Stimulated activated CD8-positive, alpha-beta memory T cell treated with anti-CD3 and anti-CD28 coated beads, Interleukin-4, amount 100 ng/mL, for 24 hours (primary cell): ENCODE measurements at regions not wholly inside any gene's neighbourhood (a gene's known extent, or its start where the extent isn't known, plus 50 kb on each side); places are given as distances from the start of the nearest gene placed in this dataset.

Experiments
- DNase-seq: peaks from one replicate; pipeline ENCODE4 v3.0.0-alpha.2; 2020; ENCODE audit warnings: low read depth

DNA sequence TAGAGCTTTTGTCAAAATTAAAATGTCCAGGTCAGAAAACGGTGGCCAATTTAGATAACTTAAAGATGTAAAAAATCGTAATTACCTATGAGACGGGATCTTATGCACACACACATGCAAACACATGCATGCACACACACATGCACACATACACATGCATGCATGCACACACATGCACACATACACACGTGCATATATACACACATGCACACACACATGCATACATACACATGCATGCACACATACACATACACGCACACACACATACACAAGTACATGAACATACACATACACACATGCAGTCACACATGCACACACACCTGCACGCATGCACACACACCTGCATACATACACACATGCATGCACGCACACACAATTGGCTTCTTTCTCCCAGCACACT lies 362.0 kb downstream of the IRX1 start:
- DNase-seq: no peak

DNA sequence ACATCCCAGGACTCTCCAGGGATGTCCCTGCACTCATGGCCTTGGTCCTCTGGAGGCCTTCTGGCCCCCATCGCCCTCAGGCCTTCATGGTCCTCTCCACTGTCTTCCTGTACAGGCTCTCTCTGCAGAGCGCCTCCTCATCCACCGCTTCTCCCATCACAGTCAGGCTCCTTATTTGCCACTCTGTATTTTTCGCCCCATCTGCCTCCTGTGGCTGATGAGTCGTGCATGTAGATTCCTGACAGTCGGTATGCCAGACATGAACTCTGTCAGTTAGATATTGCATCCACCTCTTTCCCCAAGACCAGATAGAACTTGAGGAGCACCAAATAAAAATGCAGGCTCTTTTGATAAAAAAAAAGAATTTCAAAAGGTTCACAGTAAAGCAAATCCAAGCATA lies 362.8 kb downstream of the IRX1 start:
- DNase-seq: no peak

DNA sequence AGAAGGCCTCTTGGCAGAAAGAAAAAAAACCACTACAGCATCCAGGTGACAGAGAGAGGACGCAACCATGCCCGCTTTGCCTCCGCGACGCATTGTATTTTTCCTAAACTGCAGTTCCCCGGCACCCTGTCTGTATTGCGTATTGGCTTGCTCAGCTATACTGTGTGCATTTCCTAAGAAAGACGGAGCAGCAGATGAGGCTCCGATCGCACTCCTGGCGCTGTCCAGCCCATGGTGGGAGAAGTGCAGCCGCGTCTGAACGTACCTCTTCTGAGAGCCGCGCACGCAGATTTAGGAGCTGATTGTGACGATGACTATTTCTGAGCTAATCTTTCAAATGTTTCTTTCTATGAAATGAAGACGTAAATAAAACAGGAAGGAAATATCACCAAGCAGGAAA lies 366.5 kb downstream of the IRX1 start:
- DNase-seq: no peak

DNA sequence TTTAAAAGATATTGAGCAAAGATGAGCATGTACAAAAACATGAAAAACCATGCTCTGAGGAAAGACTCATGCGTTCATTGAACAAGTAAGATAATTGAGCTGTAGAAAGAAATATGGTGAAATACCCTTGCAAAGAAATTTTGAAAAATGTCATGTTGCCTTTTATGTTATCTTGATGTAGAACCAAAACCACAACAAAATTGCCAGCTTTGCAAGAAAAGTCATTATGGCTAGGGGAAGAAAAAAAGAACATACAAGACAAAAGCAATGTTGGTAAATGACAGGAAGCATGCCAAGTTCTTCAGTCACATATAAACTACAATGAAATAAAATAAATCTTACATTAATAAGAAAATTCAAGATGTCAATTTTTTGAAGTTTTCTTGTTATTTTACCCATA lies 368.0 kb downstream of the IRX1 start:
- no peak for DNase-seq

DNA sequence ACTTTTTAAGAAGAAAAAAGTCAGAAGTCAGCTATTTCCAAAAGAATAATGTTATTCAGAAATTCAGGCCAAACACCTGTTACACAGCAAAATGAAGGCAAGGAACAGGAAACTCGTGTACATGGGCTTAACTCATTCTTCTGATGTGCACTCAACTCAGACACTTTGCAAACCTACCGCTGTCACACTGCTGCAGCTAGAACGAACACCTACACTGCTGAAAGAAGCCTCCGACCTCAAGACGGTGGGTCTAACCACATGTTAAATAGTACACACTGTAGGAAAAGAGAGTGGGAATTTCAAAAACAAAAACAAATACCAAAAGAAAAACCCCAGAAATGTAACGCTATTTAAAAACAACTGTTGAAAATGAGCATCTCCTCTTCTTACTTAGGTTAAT lies 384.5 kb downstream of the IRX1 start:
- DNase-seq: no peak

DNA sequence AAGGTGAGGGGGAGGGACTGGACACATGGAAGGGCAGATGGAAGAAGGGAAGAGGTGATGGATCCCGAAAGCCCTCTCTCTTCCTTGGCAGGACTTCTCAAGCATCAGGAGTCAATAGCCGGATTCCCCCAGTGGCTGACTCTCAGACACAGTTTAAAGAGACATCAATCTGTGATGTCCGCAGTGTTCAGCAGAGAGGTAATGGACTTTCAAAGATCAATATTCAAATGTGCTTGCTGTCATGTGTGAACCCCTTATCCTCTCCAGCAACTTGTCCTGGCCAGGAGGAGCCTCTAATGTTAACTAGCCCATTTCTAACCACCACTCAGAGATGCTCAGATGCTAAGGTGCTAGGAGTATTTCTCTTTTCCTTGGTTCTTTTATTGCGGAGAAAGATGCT lies 392.2 kb downstream of the IRX1 start:
- no peak for DNase-seq

DNA sequence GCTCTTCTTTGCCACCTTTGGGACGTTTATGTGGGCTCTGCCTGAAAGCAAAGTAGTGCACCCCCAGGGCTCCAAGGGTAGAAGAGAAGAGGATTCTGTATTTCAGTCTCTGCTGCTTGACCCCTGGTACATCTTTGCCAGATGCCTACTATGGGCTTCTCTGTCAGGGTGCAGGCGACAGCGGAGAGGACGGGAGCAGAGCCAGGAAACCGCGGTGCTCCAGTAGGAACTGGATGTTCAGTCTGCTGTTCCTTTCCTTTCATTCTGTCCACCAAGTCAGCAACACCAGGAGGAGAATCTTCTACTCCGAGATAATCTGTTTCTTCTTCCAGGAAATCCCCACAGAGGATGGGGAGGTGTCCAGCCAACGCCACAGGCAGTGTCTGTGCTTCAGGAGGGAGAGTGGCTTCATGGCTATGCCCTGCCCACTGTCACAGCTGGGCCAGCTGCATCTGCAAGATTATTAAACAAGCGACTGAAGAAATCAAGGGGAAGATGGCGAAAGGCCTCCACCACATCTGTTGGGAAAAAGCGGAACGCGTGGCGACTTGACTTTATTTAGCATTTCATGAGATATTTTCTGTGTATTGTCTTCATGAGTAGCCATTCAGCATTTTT lies 398.3 kb downstream of the IRX1 start:
- no peak for DNase-seq

DNA sequence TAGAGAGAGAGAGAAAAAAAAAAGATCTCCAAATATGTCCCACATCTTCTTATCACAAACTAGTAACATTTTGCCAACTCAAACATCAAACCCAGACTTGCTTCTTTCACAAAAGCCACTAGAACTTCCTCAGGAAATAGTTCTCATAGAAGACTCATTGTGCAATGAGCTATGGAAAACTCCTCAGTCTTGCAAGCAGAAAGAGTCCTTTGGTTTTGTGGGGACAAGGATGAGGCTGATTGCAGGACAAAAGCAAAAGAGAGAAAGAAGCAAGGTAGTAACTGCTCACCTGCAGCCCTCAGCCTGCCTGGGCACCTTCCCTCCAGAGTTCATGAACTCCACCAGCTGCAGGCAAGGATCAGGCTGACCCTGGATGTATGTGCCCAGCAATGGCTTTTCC lies 399.0 kb downstream of the IRX1 start:
- DNase-seq: no peak

DNA sequence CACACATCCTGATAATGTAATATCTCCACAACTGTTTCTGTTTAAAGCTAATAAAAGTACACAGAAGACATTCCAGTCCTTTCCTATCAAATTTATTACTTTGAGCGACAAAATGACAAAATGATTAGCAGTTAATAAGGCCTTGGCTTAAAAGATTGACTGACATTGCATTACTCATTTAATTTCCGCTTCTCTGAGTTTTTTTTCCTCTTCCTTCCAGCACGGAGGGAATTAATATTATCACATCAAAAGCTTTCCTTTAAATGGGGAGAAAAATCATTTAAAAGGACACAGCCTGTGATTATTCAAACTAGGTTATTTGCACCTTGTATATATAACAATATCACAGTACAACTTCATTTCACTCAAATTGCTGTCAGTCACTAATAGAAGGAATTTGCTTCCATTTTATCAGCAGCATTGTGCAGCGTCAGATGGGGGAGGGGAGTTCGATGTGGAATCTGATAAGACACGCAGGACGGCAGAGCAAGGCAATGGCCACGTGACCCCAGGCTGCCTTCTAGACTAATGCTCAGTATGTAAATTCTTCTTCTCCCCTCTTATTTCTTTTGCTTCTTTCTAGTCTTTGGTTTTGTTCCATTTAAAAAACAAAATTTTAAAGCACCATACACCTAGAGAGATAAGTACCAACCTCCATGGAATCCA lies 400.5 kb downstream of the IRX1 start:
- DNase-seq: no peak

DNA sequence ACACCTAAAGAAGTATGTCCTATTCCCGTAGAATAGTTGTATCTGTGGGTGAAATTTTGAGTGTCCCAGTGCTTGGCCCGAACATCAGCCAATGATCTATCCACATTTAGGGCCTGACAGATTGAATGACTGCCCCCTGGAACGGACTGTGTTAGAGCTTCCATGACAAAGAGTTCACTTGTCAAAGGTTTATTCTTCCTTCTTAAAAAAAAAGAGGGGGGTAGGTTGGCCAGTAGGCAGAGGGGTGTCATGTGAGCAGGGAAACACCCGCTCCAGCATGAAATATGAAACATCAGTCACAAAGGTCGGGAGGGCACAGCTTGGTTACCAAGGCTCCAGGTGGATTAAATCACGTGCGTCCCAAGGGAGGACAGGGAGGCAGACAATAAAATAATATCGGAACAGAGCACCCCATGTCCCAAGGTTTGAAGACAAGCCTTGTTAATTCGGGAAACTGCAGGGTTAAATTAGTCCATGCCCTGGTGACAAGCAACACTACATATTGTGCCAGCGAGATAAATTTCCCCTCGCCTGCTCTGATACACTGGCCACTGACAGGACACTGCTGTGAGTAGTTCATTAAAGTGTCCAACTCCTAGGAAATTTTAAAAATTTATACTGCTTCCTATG lies 401.2 kb downstream of the IRX1 start:
- DNase-seq: no peak

DNA sequence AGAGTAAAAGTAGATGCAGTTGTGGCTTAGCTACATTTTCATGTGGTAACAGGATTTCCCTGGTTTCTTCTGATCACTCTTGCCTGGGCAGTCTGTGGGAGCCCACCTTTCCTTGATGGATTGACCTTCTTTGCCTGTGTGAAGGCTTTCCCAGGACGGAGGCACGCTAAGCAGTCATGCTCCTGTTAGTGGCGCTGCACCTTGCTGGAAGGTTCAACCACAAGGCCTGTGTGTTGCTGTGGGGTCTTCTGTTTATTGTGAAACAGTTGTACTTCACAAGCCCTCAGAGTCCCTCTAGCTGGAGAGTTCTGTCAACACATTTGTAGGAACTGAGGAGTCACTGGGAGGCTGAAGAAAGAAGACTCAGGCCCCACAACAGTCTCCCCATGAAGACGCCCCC lies 402.0 kb downstream of the IRX1 start:
- no peak for DNase-seq

DNA sequence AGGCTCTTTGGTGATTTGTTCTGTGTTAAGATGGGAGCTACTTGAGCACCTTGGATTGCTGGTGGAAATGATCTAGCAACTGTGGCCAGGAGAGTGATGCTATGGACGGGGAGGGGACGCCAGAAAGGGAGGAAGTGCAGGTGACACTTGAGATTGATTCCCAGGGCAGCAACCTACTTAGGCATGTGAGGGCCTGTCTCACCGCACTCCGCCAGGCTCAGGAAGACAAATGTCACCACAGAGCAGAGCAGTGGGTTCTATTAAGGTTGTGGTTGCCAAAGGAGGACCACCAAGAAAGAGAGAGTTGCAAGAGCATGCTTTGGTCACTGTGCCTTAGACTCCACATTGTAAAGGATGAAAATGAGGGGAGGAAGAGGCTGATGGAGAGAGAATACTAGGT lies 404.3 kb downstream of the IRX1 start:
- no peak for DNase-seq

DNA sequence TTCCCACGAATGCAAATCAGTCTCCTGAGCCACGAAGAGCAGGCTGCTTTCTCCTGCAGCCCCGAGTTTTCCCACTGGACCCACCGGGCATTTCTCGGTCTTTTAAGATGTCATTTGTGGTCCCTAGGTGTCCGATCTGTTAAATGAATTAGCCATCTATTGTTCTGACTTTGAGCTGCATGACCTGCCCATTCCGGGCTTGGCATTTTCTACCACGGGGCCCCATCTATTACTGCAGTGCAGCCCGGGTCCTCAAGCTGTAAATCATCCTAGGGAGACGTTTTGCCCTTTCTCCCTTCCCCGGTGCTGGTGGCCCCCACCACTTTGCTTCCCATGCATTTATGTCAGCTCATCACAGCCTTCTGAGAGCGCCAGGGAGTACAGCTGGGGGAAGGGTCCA lies 405.4 kb downstream of the IRX1 start:
- no peak for DNase-seq

DNA sequence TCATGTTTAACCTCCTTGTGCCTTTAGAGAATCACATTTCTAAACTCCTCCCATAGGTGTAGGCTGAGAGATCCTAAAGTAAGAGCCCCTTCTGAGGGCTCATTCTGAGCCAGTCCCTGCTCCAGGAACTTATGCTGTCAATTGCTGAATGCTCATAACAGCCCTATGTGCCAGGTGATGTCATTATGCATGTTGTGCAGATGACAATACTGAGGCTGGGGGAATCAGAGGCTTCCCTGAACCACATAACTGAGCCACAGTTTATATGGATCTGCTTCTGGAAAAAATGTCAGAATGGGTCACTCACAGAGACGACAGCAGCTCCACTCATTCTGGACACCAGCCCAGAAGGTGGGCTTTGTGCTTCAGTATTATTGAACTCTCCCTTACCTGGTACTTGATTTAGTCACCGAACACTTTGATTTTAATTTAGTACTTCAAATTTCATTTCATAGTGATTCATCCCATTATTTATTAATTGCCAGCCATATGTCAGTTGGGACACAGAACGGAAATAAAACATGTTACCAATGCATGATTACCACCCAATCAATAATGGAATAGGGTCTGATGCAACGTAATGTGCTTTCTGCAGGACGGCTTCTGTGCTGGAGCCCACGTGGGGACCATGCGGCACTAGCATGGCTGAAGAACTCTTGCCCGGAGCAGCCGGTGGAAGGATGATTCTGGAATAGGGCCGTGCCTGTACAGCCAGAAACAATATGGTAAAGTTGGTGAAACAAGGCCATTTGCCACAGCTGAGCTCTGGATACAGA lies 406.3 kb downstream of the IRX1 start:
- no peak for DNase-seq

DNA sequence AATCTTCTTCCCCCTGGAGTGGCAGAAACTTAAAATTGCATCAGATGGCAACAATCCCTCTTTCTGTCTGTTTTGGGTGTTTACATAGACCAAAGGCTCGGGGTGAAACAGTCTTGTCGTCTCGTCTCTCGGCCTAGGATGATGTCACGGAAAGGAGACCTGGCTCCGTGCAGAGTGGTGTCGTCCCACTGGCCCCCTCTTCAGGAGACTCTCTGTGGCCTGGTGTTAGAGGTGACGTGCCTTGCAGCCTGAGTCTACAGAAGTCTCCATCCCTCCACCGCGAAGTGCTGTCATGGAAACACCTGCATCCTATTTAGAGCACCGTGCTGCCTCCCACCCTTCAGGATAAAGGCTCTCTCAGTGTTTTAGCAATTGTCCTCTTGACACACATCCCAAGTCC lies 409.7 kb downstream of the IRX1 start:
- DNase-seq: no peak

DNA sequence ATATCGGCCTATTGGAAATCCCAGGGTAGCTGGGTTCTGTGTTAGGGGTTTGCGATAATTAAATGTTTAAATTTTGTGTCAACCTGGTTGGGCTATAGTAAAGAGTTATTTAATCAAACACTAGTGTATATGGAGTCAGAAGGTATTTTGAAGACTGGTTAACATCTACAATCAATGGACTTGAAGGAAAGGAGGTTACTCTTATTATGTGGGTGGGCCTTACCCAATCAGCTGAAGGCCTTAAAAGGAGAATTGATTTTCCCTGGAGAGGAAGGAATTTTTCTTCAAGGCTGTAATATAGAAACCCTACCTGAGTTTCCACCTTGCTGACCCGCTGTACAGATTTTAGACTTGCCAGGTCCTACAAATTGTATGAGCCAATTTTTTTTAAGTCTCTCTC lies 411.4 kb downstream of the IRX1 start:
- DNase-seq: no peak

DNA sequence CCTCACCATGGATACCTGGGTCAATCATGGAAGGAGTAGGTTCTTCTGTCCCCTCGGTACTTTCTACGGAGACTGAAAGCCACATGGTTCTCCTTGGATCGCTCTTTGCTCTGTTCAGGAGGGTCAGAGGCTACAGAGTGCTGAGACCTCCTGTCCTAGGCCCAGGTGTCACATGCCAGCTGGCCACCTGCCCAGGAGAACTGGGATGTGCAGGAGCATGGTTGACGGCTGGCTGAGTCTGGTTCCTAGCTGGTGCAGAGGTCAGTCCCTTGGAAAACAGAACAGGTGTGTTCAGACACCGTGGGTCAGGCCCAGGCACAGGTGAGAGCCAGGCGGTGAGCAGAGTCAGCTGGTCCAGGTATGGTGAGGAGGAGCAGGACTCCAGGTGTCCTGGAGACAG lies 416.3 kb downstream of the IRX1 start:
- DNase-seq: no peak

DNA sequence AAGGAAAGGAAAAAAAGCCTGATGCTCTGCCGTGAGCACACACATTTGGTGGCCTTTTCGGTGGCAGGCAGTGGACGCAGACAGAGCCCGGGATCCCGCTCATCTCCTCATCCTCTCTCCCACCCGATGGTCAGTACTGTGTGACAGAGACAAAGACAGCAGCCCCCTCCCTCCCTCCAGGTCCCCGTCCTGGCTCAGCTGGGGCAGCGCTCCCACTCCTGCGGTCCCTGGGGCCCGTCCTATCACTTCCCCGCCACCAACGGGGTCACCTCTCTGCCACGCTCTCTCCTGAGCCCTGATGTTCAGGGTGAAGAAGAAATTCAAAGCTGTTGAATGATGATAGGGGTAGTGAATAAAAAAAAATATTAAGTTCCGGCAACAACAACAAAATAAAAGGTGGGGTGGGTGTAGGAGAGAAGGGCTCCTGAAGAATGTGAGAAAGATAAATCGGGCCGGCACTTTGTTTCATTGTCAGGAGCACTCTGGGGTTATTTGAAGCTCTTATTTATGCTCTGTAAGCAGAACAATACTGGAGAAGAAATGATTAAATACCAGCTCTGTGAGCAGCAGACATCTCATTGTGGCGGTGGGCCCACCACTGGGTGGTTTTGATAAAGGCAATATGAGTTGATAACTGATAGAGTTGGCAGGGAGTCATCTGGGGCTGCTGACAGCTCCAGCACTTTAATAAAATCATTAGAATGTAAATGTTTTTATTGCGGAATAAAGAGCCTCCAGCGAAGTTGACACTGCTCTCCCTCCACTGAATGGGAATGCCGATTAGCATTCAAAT lies 417.7 kb downstream of the IRX1 start:
- no peak for DNase-seq

DNA sequence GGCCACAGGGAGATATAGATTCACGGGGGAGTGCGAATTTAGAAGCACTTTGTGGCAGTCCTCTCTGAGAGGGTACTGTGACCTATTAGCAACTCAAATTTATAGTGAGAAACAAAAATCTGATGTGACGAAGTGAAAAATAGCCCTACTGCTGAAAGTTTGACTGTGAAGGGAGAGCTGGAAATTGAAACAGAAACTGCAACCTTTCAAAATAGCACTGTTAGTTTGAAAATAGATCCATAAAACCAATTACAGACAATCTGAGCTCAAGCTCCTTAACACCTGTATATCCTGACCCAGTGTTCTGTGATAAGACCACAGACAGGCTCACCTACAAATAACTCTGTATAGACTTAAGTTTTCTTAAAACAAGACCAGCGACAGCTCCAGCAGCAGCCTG lies 420.1 kb downstream of the IRX1 start:
- no peak for DNase-seq

DNA sequence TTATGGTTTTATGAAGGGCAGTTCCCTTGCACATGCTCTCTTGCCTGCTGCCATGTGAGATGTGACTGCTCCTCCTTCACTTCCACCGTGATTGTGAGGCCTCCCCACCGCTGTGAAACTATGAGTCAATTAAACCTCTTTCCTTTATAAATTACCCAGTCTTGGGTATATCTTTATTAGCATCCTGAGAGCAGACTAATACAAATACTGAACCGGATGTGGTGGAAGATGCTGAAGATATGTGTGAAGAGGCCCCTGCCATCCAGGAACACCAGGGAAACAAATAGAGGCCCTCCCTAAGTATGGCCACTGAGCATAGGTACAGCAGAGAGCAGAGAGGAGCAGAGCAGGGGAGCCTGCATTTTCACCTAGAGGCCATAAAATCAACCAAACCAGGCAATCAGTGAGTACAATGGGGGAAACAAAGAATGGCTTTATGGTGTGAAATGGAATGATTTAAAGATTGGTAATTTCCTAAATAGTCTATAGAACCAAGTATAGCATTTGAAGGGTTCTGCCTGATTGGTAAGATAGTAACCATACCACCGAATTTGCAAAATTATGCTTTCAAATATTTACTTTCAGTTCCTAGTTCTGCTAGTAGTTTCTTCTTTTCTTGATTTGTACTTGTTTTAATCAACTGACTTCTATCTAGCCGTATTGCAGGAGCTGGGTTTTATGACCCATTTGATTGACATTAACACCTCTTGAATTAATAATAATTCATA lies 421.6 kb downstream of the IRX1 start:
- DNase-seq: no peak

DNA sequence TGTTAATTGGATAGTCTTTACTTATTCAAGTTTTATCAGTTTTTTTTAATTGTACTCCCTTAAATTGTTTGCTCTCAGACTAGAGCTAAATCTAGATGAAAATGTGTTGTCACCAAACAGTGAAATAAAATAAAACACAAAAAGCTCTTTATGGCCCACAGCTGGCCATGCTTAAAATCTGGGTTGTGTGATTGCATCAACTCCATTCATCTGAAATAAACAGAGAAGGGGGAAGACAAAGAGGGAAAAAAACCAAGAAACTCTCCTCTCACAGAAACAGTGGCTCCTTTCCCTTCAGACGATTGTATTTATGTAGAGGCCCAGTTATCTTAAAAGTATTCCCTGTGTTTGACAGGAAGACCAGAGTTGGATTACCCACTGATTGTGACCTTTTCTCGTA lies 422.4 kb downstream of the IRX1 start:
- DNase-seq: no peak
